KOPT-K1 (cell line): ENCODE measurements at regions not wholly inside any gene's neighbourhood (a gene's known extent, or its start where the extent isn't known, plus 50 kb on each side); places are given as distances from the start of the nearest gene placed in this dataset.

ENCODE experiments used
- H3K27ac ChIP-seq: fragments of 200-600 bp; sonication (generic); 2 replicates; pipeline ENCODE4 v1.5.1; 2016; ENCODE audit warnings: antibody characterized with exemption, mild to moderate bottlenecking, low read depth, low read length; ENCODE audit not compliant: poor library complexity, severe bottlenecking
- H3K36me3 ChIP-seq: fragments of 200-600 bp; sonication (generic); 2 replicates; pipeline ENCODE4 v1.5.1; 2017; ENCODE audit warnings: antibody characterized with exemption, mild to moderate bottlenecking, low read length, moderate library complexity; ENCODE audit not compliant: insufficient read depth
- H3K9me3 ChIP-seq: fragments of 200-600 bp; sonication (generic); 2 replicates; pipeline ENCODE4 v1.5.1; 2017; ENCODE audit warnings: antibody characterized with exemption, low read length, mild to moderate bottlenecking; ENCODE audit not compliant: insufficient read depth, poor library complexity, severe bottlenecking

- no peaks in the 10 kb centered on the region for H3K36me3 ChIP-seq
- H3K9me3 ChIP-seq, result no peaks in the 10 kb centered on the region
- H3K27ac ChIP-seq, result no peak overlapping the region
These were observed 423.4 kb downstream of the ZEB2 start for GRCh38 chr2:144096531-144096930.

DNA sequence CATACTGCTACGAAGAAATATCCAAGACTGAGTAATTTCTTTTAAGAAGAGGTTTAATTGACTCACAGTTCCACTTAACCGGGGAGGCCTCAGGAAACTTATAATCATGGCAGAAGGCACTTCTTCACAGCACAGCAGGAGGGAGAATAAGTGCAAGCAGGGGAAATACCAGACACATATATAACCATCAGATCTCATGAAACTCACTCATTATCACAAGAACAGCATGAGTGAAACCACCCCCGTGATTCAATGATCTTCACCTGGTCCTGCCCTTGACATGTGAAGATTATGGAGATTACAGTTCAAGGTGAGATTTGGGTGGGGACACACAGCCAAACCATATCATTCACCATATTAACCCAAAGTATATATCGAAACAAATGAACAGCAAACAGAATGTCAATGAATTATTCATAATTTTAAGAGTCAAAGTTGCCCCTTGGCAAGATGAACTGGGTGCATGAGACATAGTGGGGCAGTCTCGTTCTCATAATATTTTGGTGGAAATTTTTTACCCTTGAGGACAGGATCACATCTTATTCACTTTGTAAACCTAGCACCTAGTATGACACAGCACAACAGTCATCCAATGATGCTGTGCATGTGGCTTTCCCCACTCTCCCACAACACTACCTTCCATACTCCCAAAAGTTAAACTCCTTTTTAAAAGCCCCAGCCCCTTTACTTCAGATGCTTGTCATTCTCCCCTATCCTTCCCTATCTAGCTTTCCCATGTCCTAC is 425.3 kb downstream of the ZEB2 start:
- Histone ChIP-seq H3K36me3 (no peaks in the 10 kb centered on the region), H3K27ac (no peak overlapping the region), H3K9me3 (no peaks in the 10 kb centered on the region)

- Histone ChIP-seq H3K36me3 (no peaks in the 10 kb centered on the region), H3K9me3 (no peaks in the 10 kb centered on the region), H3K27ac (no peak overlapping the region)
These were observed 428.3 kb downstream of the ZEB2 start for GRCh38 chr2:144091622-144092021.

- Histone ChIP-seq H3K36me3 (no peaks in the 10 kb centered on the region), H3K9me3 (no peaks in the 10 kb centered on the region), H3K27ac (no peak overlapping the region)
These were observed 431.1 kb downstream of the ZEB2 start for GRCh38 chr2:144088863-144089262.

DNA sequence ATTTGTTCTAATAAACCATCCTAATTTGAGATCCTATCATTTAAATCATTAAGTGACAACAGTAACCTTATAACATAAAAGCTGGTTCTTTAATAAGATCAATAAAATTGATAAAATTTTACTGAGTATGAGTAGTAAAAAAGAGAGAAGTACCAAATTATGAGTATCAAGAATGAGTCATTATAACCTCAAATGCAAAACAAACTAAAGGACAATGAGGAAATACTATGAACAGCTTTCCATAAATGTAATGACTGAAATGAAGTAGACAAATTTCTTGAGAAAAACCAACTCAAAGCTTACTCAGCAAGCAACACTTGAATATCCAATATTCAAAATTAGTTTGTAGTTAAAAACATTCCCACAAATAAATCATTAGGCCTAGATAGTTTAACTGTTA is 433.0 kb downstream of the ZEB2 start:
- no peaks in the 10 kb centered on the region for H3K9me3 ChIP-seq
- H3K27ac ChIP-seq, result no peak overlapping the region
- H3K36me3 ChIP-seq, result no peaks in the 10 kb centered on the region

GRCh38 chr2:144085016-144085415 is 434.9 kb downstream of the ZEB2 start:
- Histone ChIP-seq H3K27ac (no peak overlapping the region), H3K36me3 (no peaks in the 10 kb centered on the region), H3K9me3 (no peaks in the 10 kb centered on the region)

GRCh38 chr2:144084114-144084661 is 435.7 kb downstream of the ZEB2 start:
- no peaks in the 10 kb centered on the region for H3K36me3 ChIP-seq
- no peaks in the 10 kb centered on the region for H3K9me3 ChIP-seq
- H3K27ac ChIP-seq, result no peak overlapping the region

DNA sequence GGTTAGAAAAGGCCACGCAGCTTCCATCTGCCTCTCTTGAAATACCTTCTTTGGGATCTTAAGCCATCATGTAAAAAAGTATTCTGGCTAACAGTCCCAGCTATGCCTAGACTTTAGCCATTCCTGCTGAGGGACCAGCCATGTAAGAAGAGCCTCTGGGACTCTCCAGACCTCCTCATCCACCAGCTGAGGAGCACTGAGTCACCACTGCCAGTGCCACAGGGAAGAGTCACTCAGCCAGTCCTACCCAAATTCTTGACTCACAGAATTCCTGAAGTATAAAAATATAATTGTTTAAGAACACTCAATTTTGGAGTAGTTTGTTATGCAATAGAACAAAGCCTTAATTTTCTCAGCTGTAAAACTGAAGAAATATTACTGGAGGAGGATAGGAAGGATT is 436.7 kb downstream of the ZEB2 start:
- Histone ChIP-seq H3K9me3 (no peaks in the 10 kb centered on the region), H3K36me3 (no peaks in the 10 kb centered on the region), H3K27ac (no peak overlapping the region)

GRCh38 chr2:144082777-144083176 is 437.1 kb downstream of the ZEB2 start:
- Histone ChIP-seq H3K27ac (no peak overlapping the region), H3K36me3 (no peaks in the 10 kb centered on the region), H3K9me3 (no peaks in the 10 kb centered on the region)

DNA sequence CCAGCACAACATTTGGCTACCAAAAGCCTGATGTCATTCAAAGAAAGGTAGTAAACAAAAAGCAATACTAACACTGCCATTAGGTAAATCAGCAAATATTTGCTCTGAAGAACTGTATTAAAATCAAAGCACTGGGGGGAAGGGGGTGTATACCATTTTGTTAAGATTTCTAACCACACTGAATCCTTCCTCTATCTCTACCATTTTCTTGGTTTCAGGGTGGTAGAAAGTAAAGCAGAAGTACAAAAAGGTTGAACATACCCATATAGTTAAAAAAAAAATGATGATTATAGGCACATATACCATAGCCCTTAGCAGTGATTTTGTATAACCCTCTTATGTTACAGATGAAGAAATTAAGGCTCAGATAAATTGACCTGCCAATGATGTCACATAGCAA is 437.6 kb downstream of the ZEB2 start:
- Histone ChIP-seq H3K36me3 (no peaks in the 10 kb centered on the region), H3K27ac (no peak overlapping the region), H3K9me3 (no peaks in the 10 kb centered on the region)

DNA sequence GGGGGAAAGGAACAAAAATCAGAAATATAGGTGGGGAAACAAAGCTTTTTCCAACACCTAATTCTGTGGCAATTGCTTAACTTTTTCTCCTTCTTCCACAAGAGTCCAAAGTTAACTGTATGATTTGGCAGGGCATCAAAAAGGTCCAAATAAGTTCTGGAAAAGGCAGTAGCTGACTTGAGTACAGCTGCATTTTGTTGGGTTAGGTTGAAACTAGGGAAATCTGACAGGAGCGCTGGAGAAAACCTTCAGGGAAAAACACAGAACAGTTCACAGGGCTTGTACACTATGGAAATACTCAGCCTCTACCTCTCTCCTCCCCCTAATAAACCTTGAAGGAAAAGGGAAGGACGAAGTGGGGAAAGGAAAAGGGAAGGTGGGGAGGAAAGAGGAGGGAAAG is 438.6 kb downstream of the ZEB2 start:
- Histone ChIP-seq H3K9me3 (no peaks in the 10 kb centered on the region), H3K36me3 (no peaks in the 10 kb centered on the region), H3K27ac (no peak overlapping the region)

GRCh38 chr2:144079803-144080202 is 440.1 kb downstream of the ZEB2 start:
- Histone ChIP-seq H3K9me3 (no peaks in the 10 kb centered on the region), H3K27ac (no peak overlapping the region)

GRCh38 chr2:144078802-144079724 is 440.9 kb downstream of the ZEB2 start:
- no peak overlapping the region for H3K27ac ChIP-seq
- H3K9me3 ChIP-seq, result no peaks in the 10 kb centered on the region
- no peaks in the 10 kb centered on the region for H3K36me3 ChIP-seq

More at GRCh38 chr2:144079803-144080202, 440.1 kb downstream of the ZEB2 start:
- H3K36me3 ChIP-seq, result no peaks in the 10 kb centered on the region

DNA sequence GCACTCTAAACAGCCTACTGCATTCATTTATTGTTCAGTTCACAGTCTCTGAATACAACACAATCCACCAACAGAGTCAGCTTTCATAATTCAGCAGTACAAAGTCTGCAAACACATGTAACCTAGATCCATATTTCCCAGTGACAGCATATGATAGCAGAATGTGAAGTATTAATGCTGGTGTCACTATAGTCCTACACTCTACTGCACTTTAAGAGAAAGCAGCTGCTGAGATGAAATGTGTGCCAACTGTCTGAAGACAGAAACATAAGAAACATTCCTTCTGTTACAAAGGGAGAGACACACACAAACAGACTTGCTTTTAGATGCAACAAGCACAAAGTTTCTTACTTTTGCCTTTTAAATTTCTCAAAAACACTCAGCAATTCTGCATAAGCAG is 441.8 kb downstream of the ZEB2 start:
- no peaks in the 10 kb centered on the region for H3K9me3 ChIP-seq
- no peaks in the 10 kb centered on the region for H3K36me3 ChIP-seq
- no peak overlapping the region for H3K27ac ChIP-seq

- Histone ChIP-seq H3K36me3 (no peaks in the 10 kb centered on the region), H3K9me3 (no peaks in the 10 kb centered on the region), H3K27ac (no peak overlapping the region)
These were observed 445.5 kb downstream of the ZEB2 start for GRCh38 chr2:144074450-144074849.
